GM23338 (cell line): ENCODE measurements at regions not wholly inside any gene's neighbourhood (a gene's known extent, or its start where the extent isn't known, plus 50 kb on each side); places are given as distances from the start of the nearest gene placed in this dataset.

Experiments
- ATAC-seq: fragments of 200-7000 bp; cut with Tn5 transposase; 3 replicates; pipeline ENCODE4 v1.9.1; 2020
- DNase-seq: peaks from one replicate; pipeline ENCODE4 v3.0.0-alpha.2; 2015; ENCODE audit warnings: low spot score
- H2AFZ ChIP-seq: fragments of 200-600 bp; sonication (generic); 2 replicates; pipeline ENCODE4 v1.8.0; 2016; ENCODE audit warnings: antibody characterized with exemption, mild to moderate bottlenecking, moderate library complexity
- H3F3A ChIP-seq: fragments of 200-600 bp; sonication (generic); replicated peaks from 2 replicates; pipeline ENCODE4 v1.8.0; 2017; ENCODE audit warnings: antibody characterized with exemption, mixed run types, low read depth
- H3K27ac ChIP-seq: fragments of 200-600 bp; sonication (generic); 2 replicates; pipeline ENCODE4 v1.6.1; 2016; ENCODE audit warnings: low read depth
- H3K27me3 ChIP-seq: fragments of 200-600 bp; sonication (generic); 2 replicates; pipeline ENCODE4 v1.8.0; 2016; ENCODE audit warnings: mild to moderate bottlenecking, mixed run types, moderate library complexity; ENCODE audit not compliant: insufficient read depth
- H3K36me3 ChIP-seq: fragments of 200-600 bp; sonication (generic); 2 replicates; pipeline ENCODE4 v1.8.0; 2016; ENCODE audit warnings: mild to moderate bottlenecking; ENCODE audit not compliant: insufficient read depth
- H3K4me1 ChIP-seq: fragments of 200-600 bp; sonication (generic); 2 replicates; pipeline ENCODE4 v1.8.0; 2016; ENCODE audit warnings: mild to moderate bottlenecking, moderate library complexity; ENCODE audit not compliant: insufficient read depth
- H3K4me2 ChIP-seq: fragments of 200-600 bp; sonication (generic); 2 replicates; pipeline ENCODE4 v1.7.1; 2017; ENCODE audit warnings: mixed run types
- H3K4me3 ChIP-seq: fragments of 200-600 bp; sonication (generic); 2 replicates; pipeline ENCODE4 v1.6.1; 2016; ENCODE audit warnings: mixed run types
- H3K79me2 ChIP-seq: fragments of 200-600 bp; sonication (generic); replicated peaks from 2 replicates; pipeline ENCODE4 v1.8.0; 2017; ENCODE audit warnings: mild to moderate bottlenecking; ENCODE audit not compliant: insufficient read depth
- H3K9me2 ChIP-seq: fragments of 200-600 bp; sonication (generic); 2 replicates; pipeline ENCODE4 v1.8.0; 2017; ENCODE audit not compliant: insufficient read depth
- H4K20me1 ChIP-seq: fragments of 200-600 bp; sonication (generic); replicated peaks from 2 replicates; pipeline ENCODE4 v1.8.0; 2017; ENCODE audit warnings: mild to moderate bottlenecking; ENCODE audit not compliant: insufficient read depth
- H3K27ac Mint-ChIP-seq: 2 replicates; pipeline ENCODE4 v1.8.0; 2020; ENCODE audit warnings: inconsistent platforms, mild to moderate bottlenecking, moderate library complexity, mixed read lengths
- H3K27me3 Mint-ChIP-seq: 3 replicates; pipeline ENCODE4 v1.8.0; 2022; ENCODE audit warnings: low read depth, mild to moderate bottlenecking, moderate library complexity, mixed read lengths, inconsistent platforms; ENCODE audit not compliant: insufficient read depth, poor library complexity
- H3K36me3 Mint-ChIP-seq: 3 replicates; pipeline ENCODE4 v1.8.0; 2021; ENCODE audit warnings: low read depth, mild to moderate bottlenecking, inconsistent platforms, moderate library complexity, mixed read lengths
- H3K4me1 Mint-ChIP-seq: 3 replicates; pipeline ENCODE4 v1.8.0; 2020; ENCODE audit warnings: mild to moderate bottlenecking, inconsistent platforms, mixed read lengths
- H3K4me3 Mint-ChIP-seq: 3 replicates; pipeline ENCODE4 v1.8.0; 2021; ENCODE audit warnings: moderate library complexity, mild to moderate bottlenecking, inconsistent platforms, mixed read lengths
- H3K9me3 Mint-ChIP-seq: 3 replicates; pipeline ENCODE4 v1.8.0; 2020; ENCODE audit warnings: moderate library complexity, mild to moderate bottlenecking, inconsistent platforms, mixed read lengths
- CREB1 ChIP-seq: fragments of 250-450 bp; sonication (Bioruptor Pico); IDR thresholded peaks from 2 replicates; pipeline ENCODE4 v1.5.0; 2020; ENCODE audit warnings: low read depth, mild to moderate bottlenecking, moderate library complexity
- CTCF ChIP-seq, 2 experiments: fragments of 200-600 bp in 1 of 2; sonication (generic) in 1 of 2; conservative IDR thresholded peaks; 2 replicates each; pipeline versions ENCODE4 v1.5.1 to v1.6.1; 2016 to 2017; ENCODE audit warnings: antibody characterized with exemption in 2 of 2, low read depth in 2 of 2, mild to moderate bottlenecking in 2 of 2, moderate library complexity in 1 of 2
- ETS1 ChIP-seq: IDR thresholded peaks from 2 replicates; pipeline ENCODE4 v1.6.1; 2016; ENCODE audit warnings: antibody characterized with exemption
- EZH2 ChIP-seq: fragments of 200-600 bp; sonication (generic); IDR thresholded peaks from one replicate; pipeline ENCODE4 v1.8.0; 2017; ENCODE audit warnings: antibody characterized with exemption, mild to moderate bottlenecking, low read depth; ENCODE audit not compliant: unreplicated experiment
- EZH2phosphoT487 ChIP-seq: fragments of 200-600 bp; sonication (generic); IDR thresholded peaks from one replicate; pipeline ENCODE4 v1.8.1; 2018; ENCODE audit warnings: antibody characterized with exemption; ENCODE audit not compliant: unreplicated experiment
- JUNB ChIP-seq: IDR thresholded peaks from one replicate; pipeline ENCODE4 v1.6.1; 2016; ENCODE audit warnings: antibody characterized with exemption; ENCODE audit not compliant: unreplicated experiment
- NANOG ChIP-seq: IDR thresholded peaks from 2 replicates; pipeline ENCODE4 v1.6.1; 2016; ENCODE audit warnings: antibody characterized with exemption, borderline replicate concordance
- POLR2AphosphoS5 ChIP-seq: IDR thresholded peaks from 2 replicates; pipeline ENCODE4 v1.6.1; 2016; ENCODE audit warnings: antibody characterized with exemption, low read depth
- REST ChIP-seq: IDR thresholded peaks from one replicate; pipeline ENCODE4 v1.6.1; 2018; ENCODE audit warnings: antibody characterized with exemption; ENCODE audit not compliant: unreplicated experiment
- STAT1 ChIP-seq: IDR thresholded peaks from one replicate; pipeline ENCODE4 v1.6.1; 2016; ENCODE audit warnings: antibody characterized with exemption; ENCODE audit not compliant: unreplicated experiment
- ZNF114 ChIP-seq: fragments of 250-450 bp; sonication (Bioruptor Pico); IDR thresholded peaks from 2 replicates; pipeline ENCODE4 v1.5.0; 2020; ENCODE audit warnings: mild to moderate bottlenecking, moderate library complexity
- ZNF331 ChIP-seq: fragments of 250-450 bp; sonication (Bioruptor Pico); IDR thresholded peaks from 2 replicates; pipeline ENCODE4 v1.5.0; 2020; ENCODE audit warnings: low read depth, mild to moderate bottlenecking, moderate library complexity
- ZNF462 ChIP-seq: fragments of 250-450 bp; sonication (Bioruptor Pico); IDR thresholded peaks from 2 replicates; pipeline ENCODE4 v1.5.0; 2020; ENCODE audit warnings: mild to moderate bottlenecking, moderate library complexity

GRCh38 chr3:26260139-26260538 is 362.4 kb upstream of the LRRC3B start:
- no peaks in the 10 kb centered on the region for H3K9me3 Mint-ChIP-seq
- Histone ChIP-seq H3K79me2 (no peaks in the 10 kb centered on the region), H3F3A (no peaks in the 10 kb centered on the region), H3K27ac (no peak overlapping the region), H3K36me3 (no peaks in the 10 kb centered on the region), H3K9me2 (peaks cover 8% of the 10 kb centered on the region; the same call in 1 of the 2 replicates), H4K20me1 (no peaks in the 10 kb centered on the region), H3K27me3 (no peaks in the 10 kb centered on the region), H3K4me1 (no peaks in the 10 kb centered on the region), H2AFZ (no peak overlapping the region), H3K4me2 (no peak overlapping the region), H3K4me3 (no peak overlapping the region)
- DNase-seq (no peak), ATAC-seq (no peak)
- no peaks in the 10 kb centered on the region for H3K36me3 Mint-ChIP-seq
- peaks cover 6% of the 10 kb centered on the region; the same call in 2 of the 3 replicates for H3K4me1 Mint-ChIP-seq
- no peak overlapping the region for H3K27ac Mint-ChIP-seq
- H3K4me3 Mint-ChIP-seq, result no peak overlapping the region
- TF ChIP-seq ZNF114 (no peak), ETS1 (no peak), STAT1 (no peak), REST (no peak), NANOG (no peak), CREB1 (no peak), EZH2phosphoT487 (no peak), JUNB (no peak), EZH2 (no peak), ZNF331 (CRISPR knock-in tag) (no peak), POLR2AphosphoS5 (no peak), ZNF462 (CRISPR knock-in tag) (no peak), CTCF (conservative IDR thresholded peaks at IDR 0.05; ENCODE audit: low read depth in 2 of 2) (no peak)
- peaks cover 1% of the 10 kb centered on the region for H3K27me3 Mint-ChIP-seq
